ENCODE measurements at regions not wholly inside any gene's neighbourhood (a gene's known extent, or its start where the extent isn't known, plus 50 kb on each side); places are given as distances from the start of the nearest gene placed in this dataset.

DNA sequence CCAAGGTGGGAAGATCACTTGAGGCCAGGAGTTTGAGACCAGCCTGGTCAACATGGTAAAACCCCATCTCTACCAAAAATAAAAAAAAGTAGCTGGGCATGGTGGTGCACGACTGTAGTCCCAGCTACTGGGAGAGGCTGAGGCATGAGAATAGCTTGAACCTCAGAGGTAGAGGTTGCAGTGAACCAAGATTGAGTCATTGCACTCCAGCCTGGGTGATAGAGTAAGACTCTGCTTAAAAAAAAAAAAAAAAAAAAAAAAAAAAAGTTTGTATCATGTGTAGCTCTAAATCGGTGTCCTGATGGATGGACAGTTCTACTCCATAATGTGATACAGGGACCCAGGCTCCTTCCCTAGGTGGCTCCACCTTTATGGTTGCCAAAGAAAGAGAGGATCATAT is 497.1 kb upstream of the RBFOX1 start:
- DNase-seq (ENCODE audit: insufficient read length) (no peak), FAIRE-seq (no peak)
- TF ChIP-seq POLR2AphosphoS5 (IDR thresholded peaks at IDR 0.05; ENCODE audit: low read depth, low read length) (no peak), TAF1 (IDR thresholded peaks at IDR 0.05; ENCODE audit: borderline replicate concordance, low read depth, low read length) (no peak), POLR2A (IDR thresholded peaks at IDR 0.05; ENCODE audit: low read depth, low read length) (no peak)

- no peak for FAIRE-seq
- TF ChIP-seq TAF1 (IDR thresholded peaks at IDR 0.05; ENCODE audit: borderline replicate concordance, low read depth, low read length) (no peak), POLR2AphosphoS5 (IDR thresholded peaks at IDR 0.05; ENCODE audit: low read depth, low read length) (no peak), POLR2A (IDR thresholded peaks at IDR 0.05; ENCODE audit: low read depth, low read length) (no peak)
- no peak for DNase-seq (ENCODE audit: insufficient read length)
These were observed 504.0 kb upstream of the RBFOX1 start for GRCh38 chr16:6828690-6829089.

GRCh38 chr16:6827931-6828330 is 504.7 kb upstream of the RBFOX1 start:
- FAIRE-seq: no peak
- TF ChIP-seq TAF1 (IDR thresholded peaks at IDR 0.05; ENCODE audit: borderline replicate concordance, low read depth, low read length) (no peak), POLR2A (IDR thresholded peaks at IDR 0.05; ENCODE audit: low read depth, low read length) (no peak), POLR2AphosphoS5 (IDR thresholded peaks at IDR 0.05; ENCODE audit: low read depth, low read length) (no peak)

DNA sequence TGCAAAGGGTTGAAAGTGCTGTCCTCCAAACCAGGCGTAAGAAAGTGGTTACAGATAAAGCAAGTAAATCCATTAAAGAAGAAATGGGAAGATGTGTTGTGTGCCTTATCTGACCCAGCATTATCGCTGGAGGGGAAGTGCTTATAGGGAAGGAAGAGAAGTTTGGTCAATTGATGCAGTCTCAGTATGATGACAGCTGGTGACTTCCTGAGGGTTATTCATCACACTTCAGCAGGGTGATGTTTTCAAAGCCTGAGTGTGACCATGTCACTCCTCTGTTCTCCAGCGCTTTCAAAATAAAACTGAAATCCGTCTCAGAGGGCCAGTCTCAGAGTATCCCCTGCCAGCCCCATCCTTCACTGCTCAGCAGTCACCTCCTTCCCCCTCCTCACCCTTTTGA is 505.4 kb upstream of the RBFOX1 start:
- TF ChIP-seq POLR2AphosphoS5 (IDR thresholded peaks at IDR 0.05; ENCODE audit: low read depth, low read length) (no peak), TAF1 (IDR thresholded peaks at IDR 0.05; ENCODE audit: borderline replicate concordance, low read depth, low read length) (no peak), POLR2A (IDR thresholded peaks at IDR 0.05; ENCODE audit: low read depth, low read length) (no peak)
- no peak for DNase-seq (ENCODE audit: insufficient read length)
- no peak for FAIRE-seq

More at GRCh38 chr16:6827931-6828330, 504.7 kb upstream of the RBFOX1 start:
- no peak for DNase-seq (ENCODE audit: insufficient read length)

DNA sequence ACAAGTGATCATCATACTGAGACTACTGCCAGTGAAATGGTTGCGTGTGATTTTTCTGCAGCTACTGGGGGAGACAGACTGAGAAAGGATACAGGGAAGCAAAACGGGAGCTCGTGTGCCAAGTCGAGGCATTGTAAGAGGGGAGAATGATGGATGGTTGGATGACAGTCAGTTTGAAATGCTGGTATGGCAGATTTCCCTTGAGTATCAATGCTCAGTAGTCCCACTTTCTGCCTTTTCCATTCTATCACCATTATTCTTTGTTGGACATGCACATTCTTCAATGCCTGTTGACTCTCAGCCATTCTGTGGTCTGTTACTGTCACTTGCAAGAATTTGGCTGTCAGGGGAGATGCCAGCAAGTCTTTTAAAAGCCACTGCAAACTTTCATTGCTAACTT is 510.6 kb upstream of the RBFOX1 start:
- TF ChIP-seq TAF1 (IDR thresholded peaks at IDR 0.05; ENCODE audit: borderline replicate concordance, low read depth, low read length) (no peak), POLR2AphosphoS5 (IDR thresholded peaks at IDR 0.05; ENCODE audit: low read depth, low read length) (no peak), POLR2A (IDR thresholded peaks at IDR 0.05; ENCODE audit: low read depth, low read length) (no peak)
- DNase-seq (ENCODE audit: insufficient read length): no peak
- FAIRE-seq: no peak

DNA sequence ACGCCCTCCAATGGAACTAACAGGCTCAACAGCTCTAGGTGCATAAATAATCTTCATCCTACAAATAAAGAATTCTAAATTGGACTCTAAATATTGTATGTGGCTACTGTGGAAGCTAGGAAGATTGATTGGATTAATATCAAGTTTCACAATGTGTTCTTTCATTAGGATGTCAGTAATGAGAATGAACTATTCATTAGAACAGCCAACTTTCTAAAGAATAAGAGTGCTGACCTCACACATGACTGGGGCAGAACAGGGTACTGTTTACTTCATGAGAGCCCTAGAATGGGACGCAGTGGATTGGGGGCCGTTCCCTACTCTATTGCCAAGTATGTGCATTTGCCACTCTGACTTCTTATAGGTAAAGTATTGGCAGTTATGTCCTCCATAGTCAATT is 528.2 kb upstream of the RBFOX1 start:
- no peak for DNase-seq (ENCODE audit: insufficient read length)
- TF ChIP-seq POLR2A (IDR thresholded peaks at IDR 0.05; ENCODE audit: low read depth, low read length): no peak
- TF ChIP-seq POLR2AphosphoS5 (IDR thresholded peaks at IDR 0.05; ENCODE audit: low read depth, low read length): no peak
- TF ChIP-seq TAF1 (IDR thresholded peaks at IDR 0.05; ENCODE audit: borderline replicate concordance, low read depth, low read length): no peak
- FAIRE-seq: no peak

DNA sequence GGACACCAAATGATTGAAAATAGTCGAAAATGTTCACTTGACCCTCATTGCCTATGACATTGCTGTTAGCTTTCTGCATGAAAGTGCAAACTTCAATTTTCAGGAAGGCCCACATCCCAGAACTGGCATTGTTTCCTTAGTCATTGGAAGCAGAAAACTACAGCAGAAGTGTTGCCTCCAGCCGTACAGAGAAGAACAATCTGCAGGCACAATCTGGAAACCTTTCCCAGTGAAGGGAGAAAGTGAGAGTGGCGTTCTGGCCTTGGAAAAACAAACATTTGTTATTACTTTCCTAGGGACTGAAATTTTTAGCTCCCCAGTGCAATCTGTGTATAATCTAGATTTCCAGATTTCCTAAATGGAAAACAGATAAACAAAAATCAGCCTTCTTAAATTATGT is 529.5 kb upstream of the RBFOX1 start:
- no peak for FAIRE-seq

DNA sequence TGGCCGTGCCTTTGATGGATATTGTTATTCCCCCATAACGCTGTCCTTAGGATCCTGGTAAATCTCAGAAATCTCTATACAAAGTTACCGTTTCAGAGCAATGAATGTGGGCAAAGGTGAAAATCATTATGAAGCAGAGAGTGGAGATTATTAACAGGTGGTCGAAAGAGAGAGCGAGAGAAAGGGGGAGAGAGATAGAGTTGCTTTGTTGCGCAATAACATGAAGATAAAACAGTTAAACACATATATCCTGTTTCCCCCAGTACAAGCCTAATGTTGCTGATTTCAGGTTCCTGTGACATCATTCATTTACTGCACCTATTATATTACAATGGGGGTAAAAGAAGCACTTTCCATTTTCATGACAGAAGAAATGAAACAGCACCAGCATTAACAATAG is 535.4 kb upstream of the RBFOX1 start:
- DNase-seq (ENCODE audit: insufficient read length) (no peak), FAIRE-seq (no peak)
- TF ChIP-seq POLR2AphosphoS5 (IDR thresholded peaks at IDR 0.05; ENCODE audit: low read depth, low read length) (no peak), TAF1 (IDR thresholded peaks at IDR 0.05; ENCODE audit: borderline replicate concordance, low read depth, low read length) (no peak), POLR2A (IDR thresholded peaks at IDR 0.05; ENCODE audit: low read depth, low read length) (no peak)

More for the DNA sequence above, 529.5 kb upstream of the RBFOX1 start:
- no peak for DNase-seq (ENCODE audit: insufficient read length)
- TF ChIP-seq TAF1 (IDR thresholded peaks at IDR 0.05; ENCODE audit: borderline replicate concordance, low read depth, low read length) (no peak), POLR2AphosphoS5 (IDR thresholded peaks at IDR 0.05; ENCODE audit: low read depth, low read length) (no peak), POLR2A (IDR thresholded peaks at IDR 0.05; ENCODE audit: low read depth, low read length) (no peak)

- DNase-seq (ENCODE audit: insufficient read length) (no peak), FAIRE-seq (no peak)
- TF ChIP-seq POLR2A (IDR thresholded peaks at IDR 0.05; ENCODE audit: low read depth, low read length) (no peak), POLR2AphosphoS5 (IDR thresholded peaks at IDR 0.05; ENCODE audit: low read depth, low read length) (no peak), TAF1 (IDR thresholded peaks at IDR 0.05; ENCODE audit: borderline replicate concordance, low read depth, low read length) (no peak)
These were observed 555.0 kb upstream of the RBFOX1 start for GRCh38 chr16:6777624-6778023.

DNA sequence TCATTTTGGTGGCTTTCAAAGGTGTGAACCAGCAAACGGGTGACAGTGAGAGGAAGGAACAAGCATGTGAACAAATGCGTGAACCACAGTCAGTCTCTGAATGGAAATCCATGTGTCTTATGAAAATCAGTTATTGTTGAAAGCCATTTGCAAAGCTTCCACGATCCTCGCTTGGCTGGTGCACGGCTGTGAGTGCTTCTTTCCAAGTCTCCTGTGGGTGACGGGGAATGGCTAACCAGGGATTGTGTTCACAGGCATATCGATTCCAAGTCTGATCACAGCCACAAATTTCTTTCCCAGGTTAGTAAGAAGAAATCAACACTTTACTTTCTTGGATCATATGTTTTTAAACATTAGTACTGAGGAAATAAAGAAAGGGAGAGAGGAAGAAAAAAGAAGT is 556.9 kb upstream of the RBFOX1 start:
- DNase-seq (ENCODE audit: insufficient read length) (no peak), FAIRE-seq (no peak)
- no peak for TF ChIP-seq POLR2A (IDR thresholded peaks at IDR 0.05; ENCODE audit: low read depth, low read length)
- no peak for TF ChIP-seq POLR2AphosphoS5 (IDR thresholded peaks at IDR 0.05; ENCODE audit: low read depth, low read length)
- no peak for TF ChIP-seq TAF1 (IDR thresholded peaks at IDR 0.05; ENCODE audit: borderline replicate concordance, low read depth, low read length)

DNA sequence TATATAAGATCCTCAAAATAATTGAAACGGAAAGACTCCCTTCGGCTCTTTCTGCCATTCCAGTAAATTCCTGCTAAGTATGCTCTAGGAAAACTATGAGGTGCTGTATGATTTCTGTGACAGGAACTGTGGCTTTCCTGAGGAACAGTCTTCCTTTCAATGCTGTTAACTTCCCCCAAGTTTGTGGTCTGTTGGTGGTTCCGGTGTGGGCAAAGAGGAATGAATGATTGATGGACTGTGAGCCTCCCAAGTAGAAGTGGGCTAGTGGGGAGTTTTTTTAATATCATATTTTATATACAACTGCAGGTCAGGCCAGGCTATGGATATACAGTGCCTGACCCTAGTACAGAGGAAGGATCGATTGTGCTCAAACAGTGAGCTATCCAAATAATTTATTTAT is 560.7 kb upstream of the RBFOX1 start:
- FAIRE-seq (no peak), DNase-seq (ENCODE audit: insufficient read length) (no peak)

DNA sequence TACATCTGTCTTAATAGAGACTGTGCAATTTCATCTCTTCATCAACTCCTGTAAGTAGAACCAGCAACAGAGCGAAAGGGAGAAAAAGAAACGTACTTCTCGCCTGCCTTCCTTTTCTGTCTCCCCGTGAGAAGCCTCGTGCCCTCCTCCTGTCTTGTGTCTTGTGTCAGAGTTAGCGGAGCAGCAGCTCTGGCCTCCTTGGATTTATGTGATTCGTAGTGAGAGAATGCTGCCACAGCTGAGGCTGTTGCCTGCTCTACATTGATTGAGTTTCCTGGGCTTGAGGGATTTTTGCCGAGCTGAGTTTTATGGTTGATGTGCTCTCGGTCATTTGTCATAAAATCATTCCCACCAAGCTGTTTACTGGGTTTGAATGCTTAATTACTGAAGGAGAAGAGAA is 579.1 kb upstream of the RBFOX1 start:
- TF ChIP-seq POLR2AphosphoS5 (IDR thresholded peaks at IDR 0.05; ENCODE audit: low read depth, low read length) (no peak), TAF1 (IDR thresholded peaks at IDR 0.05; ENCODE audit: borderline replicate concordance, low read depth, low read length) (no peak), POLR2A (IDR thresholded peaks at IDR 0.05; ENCODE audit: low read depth, low read length) (no peak)
- no peak for FAIRE-seq
- DNase-seq (ENCODE audit: insufficient read length): no peak

More for the DNA sequence above, 560.7 kb upstream of the RBFOX1 start:
- TF ChIP-seq POLR2A (IDR thresholded peaks at IDR 0.05; ENCODE audit: low read depth, low read length): no peak
- no peak for TF ChIP-seq TAF1 (IDR thresholded peaks at IDR 0.05; ENCODE audit: borderline replicate concordance, low read depth, low read length)
- no peak for TF ChIP-seq POLR2AphosphoS5 (IDR thresholded peaks at IDR 0.05; ENCODE audit: low read depth, low read length)

- TF ChIP-seq TAF1 (IDR thresholded peaks at IDR 0.05; ENCODE audit: borderline replicate concordance, low read depth, low read length): no peak
- no peak for TF ChIP-seq POLR2AphosphoS5 (IDR thresholded peaks at IDR 0.05; ENCODE audit: low read depth, low read length)
- TF ChIP-seq POLR2A (IDR thresholded peaks at IDR 0.05; ENCODE audit: low read depth, low read length): no peak
- FAIRE-seq: no peak
- DNase-seq (ENCODE audit: insufficient read length): no peak
These were observed 581.5 kb upstream of the RBFOX1 start for GRCh38 chr16:6751191-6751590.

Data from GM12892 (cell line).